ENCODE measurements at regions not wholly inside any gene's neighbourhood (a gene's known extent, or its start where the extent isn't known, plus 50 kb on each side); places are given as distances from the start of the nearest gene placed in this dataset.

- no peak for TF ChIP-seq CTCF (conservative IDR thresholded peaks at IDR 0.05; ENCODE audit: low read length)
- no peak for TF ChIP-seq EZH2phosphoT487 (IDR thresholded peaks at IDR 0.05; ENCODE audit: borderline replicate concordance, low read depth, low read length)
Measured at GRCh38 chr7:81833401-81833800, 63.6 kb upstream of the HGF start.
